WTC11 (cell line): ENCODE measurements at regions not wholly inside any gene's neighbourhood (a gene's known extent, or its start where the extent isn't known, plus 50 kb on each side); places are given as distances from the start of the nearest gene placed in this dataset.

ENCODE experiments used
- ATAC-seq: fragments of 200-7000 bp; cut with Tn5 transposase; 2 replicates; pipeline ENCODE4 v1.10.0; 2021; ENCODE audit warnings: mild to moderate bottlenecking, moderate library complexity
- CTCF ChIA-PET: fragments of 300-600 bp; sonication (Branson Sonifier 250); formaldehyde crosslinking; loops from one replicate; lab custom pipeline; 2021; ENCODE audit warnings: antibody characterized with exemption; lab: Charles Lee
- POLR2A ChIA-PET: fragments of 350-600 bp; sonication (Branson Sonifier 250); formaldehyde crosslinking; loops from one replicate; lab custom pipeline; 2021; ENCODE audit warnings: antibody characterized with exemption; lab: Charles Lee
- DNase-seq: peaks from one replicate; pipeline ENCODE4 v3.0.0; 2021; ENCODE audit warnings: low spot score
- H3K27ac Mint-ChIP-seq: 2 replicates; pipeline ENCODE4 v1.8.0; 2021; ENCODE audit warnings: mixed read lengths
- H3K27me3 Mint-ChIP-seq: 2 replicates; pipeline ENCODE4 v1.8.0; 2021; ENCODE audit warnings: low read depth, mild to moderate bottlenecking, moderate library complexity, mixed read lengths
- H3K36me3 Mint-ChIP-seq: 2 replicates; pipeline ENCODE4 v1.8.0; 2021; ENCODE audit warnings: mixed read lengths
- H3K4me1 Mint-ChIP-seq: 2 replicates; pipeline ENCODE4 v1.8.0; 2022; ENCODE audit warnings: mixed read lengths
- H3K4me3 Mint-ChIP-seq: 2 replicates; pipeline ENCODE4 v1.8.0; 2021; ENCODE audit warnings: mild to moderate bottlenecking, moderate library complexity, mixed read lengths
- H3K9me3 Mint-ChIP-seq: 2 replicates; pipeline ENCODE4 v1.8.0; 2021; ENCODE audit warnings: mixed read lengths
- ATF3 ChIP-seq: sonication (generic); formaldehyde crosslinking; conservative IDR thresholded peaks from 2 replicates; pipeline ENCODE4 v1.8.1; 2022; ENCODE audit warnings: mild to moderate bottlenecking, missing genetic modification reagents
- CBFB ChIP-seq: sonication (generic); formaldehyde crosslinking; IDR thresholded peaks from 2 replicates; pipeline ENCODE4 v1.8.1; 2022; ENCODE audit warnings: mild to moderate bottlenecking, low read depth, missing genetic modification reagents
- GRHL2 ChIP-seq: fragments of 250-450 bp; sonication (Bioruptor Pico); IDR thresholded peaks from 2 replicates; pipeline ENCODE4 v1.8.0; 2022; ENCODE audit warnings: mild to moderate bottlenecking, moderate library complexity; ENCODE audit not compliant: insufficient replicate concordance, severe bottlenecking
- HMGXB4 ChIP-seq: sonication (generic); formaldehyde crosslinking; IDR thresholded peaks from 2 replicates; pipeline ENCODE4 v1.8.1; 2023; ENCODE audit warnings: mild to moderate bottlenecking, moderate library complexity, missing genetic modification reagents
- KAT7 ChIP-seq: sonication (generic); formaldehyde crosslinking; IDR thresholded peaks from 2 replicates; pipeline ENCODE4 v1.8.1; 2023; ENCODE audit warnings: missing genetic modification reagents, mild to moderate bottlenecking, borderline replicate concordance
- MAX ChIP-seq: sonication (generic); formaldehyde crosslinking; IDR thresholded peaks from 2 replicates; pipeline ENCODE4 v1.8.0; 2022; ENCODE audit warnings: mild to moderate bottlenecking, missing genetic modification reagents
- MXD4 ChIP-seq: fragments of 250-450 bp; sonication (Bioruptor Pico); IDR thresholded peaks from 2 replicates; pipeline ENCODE4 v1.8.0; 2021; ENCODE audit warnings: mild to moderate bottlenecking, moderate library complexity, borderline replicate concordance
- MYBL2 ChIP-seq: sonication (generic); formaldehyde crosslinking; IDR thresholded peaks from 2 replicates; pipeline ENCODE4 v1.8.1; 2023; ENCODE audit warnings: mild to moderate bottlenecking, moderate library complexity, missing genetic modification reagents
- NFYB ChIP-seq: sonication (generic); formaldehyde crosslinking; conservative IDR thresholded peaks from 2 replicates; pipeline ENCODE4 v1.8.0; 2022; ENCODE audit warnings: low read depth, missing genetic modification reagents
- RORB ChIP-seq: fragments of 250-450 bp; sonication (Bioruptor Pico); IDR thresholded peaks from 2 replicates; pipeline ENCODE4 v1.9.0; 2021; ENCODE audit warnings: mild to moderate bottlenecking
- SOX15 ChIP-seq: fragments of 250-450 bp; sonication (Bioruptor Pico); IDR thresholded peaks from 2 replicates; pipeline ENCODE4 v1.9.0; 2021; ENCODE audit warnings: mild to moderate bottlenecking
- TCF7 ChIP-seq: sonication (generic); formaldehyde crosslinking; IDR thresholded peaks from 2 replicates; pipeline ENCODE4 v1.8.0; 2022; ENCODE audit warnings: mild to moderate bottlenecking, low read depth, missing genetic modification reagents, moderate library complexity
- TP53 ChIP-seq: sonication (generic); formaldehyde crosslinking; IDR thresholded peaks from 2 replicates; pipeline ENCODE4 v1.8.1; 2023; ENCODE audit warnings: mild to moderate bottlenecking, missing genetic modification reagents
- ZNF396 ChIP-seq: fragments of 250-450 bp; sonication (Bioruptor Pico); IDR thresholded peaks from 2 replicates; pipeline ENCODE4 v1.8.0; 2021; ENCODE audit warnings: mild to moderate bottlenecking, moderate library complexity, borderline replicate concordance
- ZNF423 ChIP-seq: fragments of 250-450 bp; sonication (Bioruptor Pico); IDR thresholded peaks from 2 replicates; pipeline ENCODE4 v2.1.2; 2022; ENCODE audit warnings: mild to moderate bottlenecking, moderate library complexity
- TF ChIP-seq, protein P1 (sequence below): fragments of 200-600 bp; IDR thresholded peaks from 2 replicates; pipeline ENCODE4 v1.8.0; 2022; ENCODE audit warnings: antibody characterized with exemption

DNA sequence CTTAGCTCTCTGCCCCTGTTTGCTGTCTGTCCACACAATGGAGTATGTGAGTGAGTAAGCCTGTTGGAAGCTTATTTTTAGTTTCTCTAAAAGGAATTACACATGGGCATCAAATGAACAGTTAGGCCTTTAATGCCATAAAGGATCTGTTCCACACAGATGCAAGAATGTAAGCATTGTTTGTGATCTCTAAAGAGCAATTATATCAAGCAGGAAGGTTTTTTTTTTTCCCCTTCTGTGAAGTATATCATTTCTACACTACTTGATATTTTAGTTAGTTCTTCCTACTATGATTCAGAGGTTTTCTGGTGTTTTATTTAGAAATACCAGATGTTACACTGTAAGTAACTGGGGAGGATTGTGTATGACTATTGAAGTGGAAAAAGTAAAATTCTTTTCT lies 627.5 kb downstream of the COL12A1 start:
- TF ChIP-seq TCF7, result no peak
- no peak for TF ChIP-seq ZNF396 (CRISPR knock-in tag)
- no peak for TF ChIP-seq HMGXB4 (CRISPR knock-in tag)
- no peak for TF ChIP-seq KAT7 (CRISPR knock-in tag)
- TF ChIP-seq RORB (CRISPR knock-in tag), result no peak
- no peak for TF ChIP-seq MYBL2 (CRISPR knock-in tag)
- no peak for TF ChIP-seq NFYB (CRISPR knock-in tag)
- no peak for TF ChIP-seq SOX15 (CRISPR knock-in tag)
- Mint-ChIP-seq H3K27ac (no peak overlapping the region), H3K36me3 (no peaks in the 10 kb centered on the region), H3K4me3 (no peak overlapping the region), H3K27me3 (no peaks in the 10 kb centered on the region), H3K4me1 (no peaks in the 10 kb centered on the region), H3K9me3 (no peaks in the 10 kb centered on the region)
- ChIA-PET POLR2A (no interaction called here), CTCF (no interaction called here)
- DNase-seq (no peak), ATAC-seq (no peak)

DNA sequence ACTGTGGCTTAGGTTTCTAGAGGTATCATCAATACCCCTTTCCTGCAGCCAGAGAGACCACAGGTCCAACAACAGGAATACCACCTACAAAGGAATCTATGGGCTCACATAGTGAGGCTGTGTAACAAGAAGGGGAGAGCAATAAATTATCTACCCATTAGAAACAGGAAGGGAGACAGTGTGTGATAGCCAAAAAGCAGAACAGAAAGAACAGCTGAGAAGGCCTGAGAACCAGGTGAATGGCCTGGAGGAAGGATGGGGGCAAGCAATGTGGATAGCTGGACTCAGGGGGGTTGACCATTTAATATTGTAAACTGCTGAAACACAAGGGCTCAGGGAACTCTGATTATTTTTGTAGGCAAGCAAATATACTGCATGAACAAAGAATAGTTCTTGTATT lies 628.2 kb downstream of the COL12A1 start:
- H3K27ac Mint-ChIP-seq, result no peak overlapping the region
- no peak for DNase-seq
- H3K36me3 Mint-ChIP-seq, result no peaks in the 10 kb centered on the region
- POLR2A ChIA-PET, result no interaction called here
- no peak overlapping the region for H3K4me3 Mint-ChIP-seq
- no peak for TF ChIP-seq CBFB (CRISPR knock-in tag)
- TF ChIP-seq TP53, result no peak
- TF ChIP-seq, all 79 proteins: peak for 0
- CTCF ChIA-PET, result no interaction called here
- Mint-ChIP-seq H3K4me1 (no peaks in the 10 kb centered on the region), H3K9me3 (no peaks in the 10 kb centered on the region), H3K27me3 (no peaks in the 10 kb centered on the region)
- no peak for ATAC-seq

GRCh38 chr6:74574794-74575193 lies 631.1 kb downstream of the COL12A1 start:
- H3K27ac Mint-ChIP-seq, result no peak overlapping the region
- H3K27me3 Mint-ChIP-seq, result no peaks in the 10 kb centered on the region
- DNase-seq (no peak), ATAC-seq (peak; percentile 91)
- H3K36me3 Mint-ChIP-seq, result no peaks in the 10 kb centered on the region
- no peak overlapping the region for H3K4me3 Mint-ChIP-seq
- no peaks in the 10 kb centered on the region for H3K9me3 Mint-ChIP-seq
- ChIA-PET POLR2A (no interaction called here), CTCF (interaction anchor here (1.5 kb wide), 1 partner anchor 634 kb away, joined by 5 read pairs; no protein-coding TSS in a partner anchor)
- no peaks in the 10 kb centered on the region for H3K4me1 Mint-ChIP-seq
- TF ChIP-seq, protein P1, sequence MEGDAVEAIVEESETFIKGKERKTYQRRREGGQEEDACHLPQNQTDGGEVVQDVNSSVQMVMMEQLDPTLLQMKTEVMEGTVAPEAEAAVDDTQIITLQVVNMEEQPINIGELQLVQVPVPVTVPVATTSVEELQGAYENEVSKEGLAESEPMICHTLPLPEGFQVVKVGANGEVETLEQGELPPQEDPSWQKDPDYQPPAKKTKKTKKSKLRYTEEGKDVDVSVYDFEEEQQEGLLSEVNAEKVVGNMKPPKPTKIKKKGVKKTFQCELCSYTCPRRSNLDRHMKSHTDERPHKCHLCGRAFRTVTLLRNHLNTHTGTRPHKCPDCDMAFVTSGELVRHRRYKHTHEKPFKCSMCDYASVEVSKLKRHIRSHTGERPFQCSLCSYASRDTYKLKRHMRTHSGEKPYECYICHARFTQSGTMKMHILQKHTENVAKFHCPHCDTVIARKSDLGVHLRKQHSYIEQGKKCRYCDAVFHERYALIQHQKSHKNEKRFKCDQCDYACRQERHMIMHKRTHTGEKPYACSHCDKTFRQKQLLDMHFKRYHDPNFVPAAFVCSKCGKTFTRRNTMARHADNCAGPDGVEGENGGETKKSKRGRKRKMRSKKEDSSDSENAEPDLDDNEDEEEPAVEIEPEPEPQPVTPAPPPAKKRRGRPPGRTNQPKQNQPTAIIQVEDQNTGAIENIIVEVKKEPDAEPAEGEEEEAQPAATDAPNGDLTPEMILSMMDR, result peak; percentile 58
- TF ChIP-seq MXD4 (no peak), TP53 (no peak), ZNF423 (CRISPR knock-in tag) (no peak), ATF3 (no peak)
- TF ChIP-seq, all 79 proteins: peak for 1

GRCh38 chr6:74573613-74574012 lies 632.2 kb downstream of the COL12A1 start:
- no peaks in the 10 kb centered on the region for H3K27me3 Mint-ChIP-seq
- H3K36me3 Mint-ChIP-seq, result no peaks in the 10 kb centered on the region
- no peaks in the 10 kb centered on the region for H3K4me1 Mint-ChIP-seq
- DNase-seq, result no peak
- no peak overlapping the region for H3K27ac Mint-ChIP-seq
- no peak overlapping the region for H3K4me3 Mint-ChIP-seq
- TF ChIP-seq MAX (no peak), GRHL2 (CRISPR knock-in tag) (no peak), TCF7 (no peak)
- POLR2A ChIA-PET, result no interaction called here
- no peaks in the 10 kb centered on the region for H3K9me3 Mint-ChIP-seq
- ATAC-seq, result no peak
- CTCF ChIA-PET, result interaction anchor here (0.8 kb wide), 1 partner anchor 165 kb away, joined by 4 read pairs; no protein-coding TSS in a partner anchor
